HepG2 (cell line): ENCODE measurements at regions not wholly inside any gene's neighbourhood (a gene's known extent, or its start where the extent isn't known, plus 50 kb on each side); places are given as distances from the start of the nearest gene placed in this dataset.

ENCODE experiments used
- ATAC-seq: fragments of 200-7000 bp; cut with Tn5 transposase; 3 replicates; pipeline ENCODE4 v1.9.1; 2020; ENCODE audit warnings: mild to moderate bottlenecking, moderate library complexity
- BruUV-seq: library from RNA; stranded (reverse); fragments of 400-500 nt; replicated peaks from 2 replicates; lab custom pipeline; 2021; lab: Mats Ljungman, UMichigan
- CTCF ChIA-PET: fragments of 300-600 bp; formaldehyde crosslinking; extraction: SDS; loops from one replicate; lab custom pipeline; 2021; ENCODE audit warnings: low total read pairs, inconsistent platforms, low intra/inter-chr PET ratio; lab: Yijun Ruan, JAX
- POLR2A ChIA-PET: fragments of 350-600 bp; sonication (Branson Sonifier 250); formaldehyde crosslinking; loops from one replicate; lab custom pipeline; 2020; ENCODE audit warnings: antibody characterized with exemption, inconsistent platforms; lab: Yijun Ruan, JAX
- DNase-seq: peaks from one replicate; pipeline ENCODE4 v3.0.0-alpha.2; 2015; ENCODE audit warnings: low spot score
- FAIRE-seq: peaks from 3 replicates; lab custom pipeline; 2011; peaks lifted over from hg19 to GRCh38; lab: Jason Lieb, UNC
- H2AFZ ChIP-seq: one replicate; pipeline ENCODE4 v1.6.1; 2011; ENCODE audit warnings: low read length, inconsistent platforms
- H3K27ac ChIP-seq: fragments of 300-600 bp; 3 replicates; pipeline ENCODE4 v1.8.0; 2011; ENCODE audit warnings: mixed run types, mild to moderate bottlenecking, mixed read lengths, low read length, inconsistent platforms; ENCODE audit not compliant: insufficient read depth; ENCODE audit errors: extremely low read length
- H3K27me3 ChIP-seq, 2 experiments: fragments of 200-600 bp in 1 of 2; 2 replicates in 1 of 2; 3 replicates in 1 of 2; pipeline versions ENCODE4 v1.6.0 to v1.8.0; 2011; ENCODE audit warnings: low read length in 2 of 2, mild to moderate bottlenecking in 2 of 2, moderate library complexity in 2 of 2, inconsistent platforms in 1 of 2; ENCODE audit not compliant: insufficient read depth in 2 of 2, control insufficient read depth in 1 of 2
- H3K36me3 ChIP-seq, 2 experiments: fragments of 200-600 bp in 1 of 2; replicated peaks in 1 of 2; 2 replicates in 1 of 2; 3 replicates in 1 of 2; pipeline versions ENCODE4 v1.5.1 to v1.8.0; 2011; ENCODE audit warnings: low read length in 2 of 2, inconsistent platforms in 1 of 2; ENCODE audit not compliant: insufficient read depth in 2 of 2, control insufficient read depth in 1 of 2
- H3K4me1 ChIP-seq: 2 replicates; pipeline ENCODE4 v1.5.1; 2012; ENCODE audit warnings: low read length, inconsistent platforms; ENCODE audit not compliant: insufficient read depth
- H3K4me2 ChIP-seq: 2 replicates; pipeline ENCODE4 v1.6.0; 2011; ENCODE audit warnings: low read depth, low read length, inconsistent platforms
- H3K4me3 ChIP-seq, 3 experiments: fragments of 200-600 bp in 1 of 3; sonication (generic), shearing (Covaris generic) in 1 of 3; replicated peaks in 1 of 3; 2 replicates each; pipeline ENCODE4 v1.5.1; 2011 to 2016; ENCODE audit warnings: low read length in 3 of 3, inconsistent platforms in 2 of 3, low read depth in 2 of 3, mild to moderate bottlenecking in 2 of 3, control low read depth in 1 of 3, mixed read lengths in 1 of 3; ENCODE audit not compliant: insufficient read depth in 1 of 3
- H3K79me2 ChIP-seq: one replicate; pipeline ENCODE4 v1.6.1; 2011; ENCODE audit warnings: low read length, inconsistent platforms; ENCODE audit not compliant: insufficient read depth
- H3K9ac ChIP-seq: 2 replicates; pipeline ENCODE4 v1.6.0; 2011; ENCODE audit warnings: mild to moderate bottlenecking, low read depth, low read length, inconsistent platforms; ENCODE audit not compliant: insufficient read depth
- H3K9me3 ChIP-seq: 2 replicates; pipeline ENCODE4 v1.5.1; 2012; ENCODE audit warnings: mild to moderate bottlenecking, low read length
- H4K20me1 ChIP-seq: 2 replicates; pipeline ENCODE4 v1.6.0; 2011; ENCODE audit warnings: inconsistent platforms, mild to moderate bottlenecking, low read length, moderate library complexity; ENCODE audit not compliant: insufficient read depth
- CREB1 ChIP-seq, 2 experiments: fragments of 450-650 bp in 1 of 2; IDR thresholded peaks; 2 replicates each; pipeline ENCODE4 v1.6.1; 2016 to 2017; ENCODE audit warnings: control low read depth in 1 of 2, mild to moderate bottlenecking in 1 of 2, missing compliant biosample characterization in 1 of 2, missing genetic modification characterization in 1 of 2
- FOXK1 ChIP-seq: sonication (generic); formaldehyde crosslinking; IDR thresholded peaks from 2 replicates; pipeline ENCODE4 v1.4.0; 2020; ENCODE audit warnings: low read depth, missing genetic modification reagents, borderline replicate concordance
- ZNF225 ChIP-seq: sonication (generic); formaldehyde crosslinking; IDR thresholded peaks from 2 replicates; pipeline ENCODE4 v1.4.0; 2020; ENCODE audit warnings: mild to moderate bottlenecking, missing genetic modification reagents
- ZNF326 ChIP-seq: sonication (generic); formaldehyde crosslinking; IDR thresholded peaks from 2 replicates; pipeline ENCODE4 v1.4.0; 2020; ENCODE audit warnings: missing genetic modification reagents, borderline replicate concordance
- ZNF709 ChIP-seq: sonication (generic); formaldehyde crosslinking; IDR thresholded peaks from 2 replicates; pipeline ENCODE4 v1.5.0; 2020; ENCODE audit warnings: mild to moderate bottlenecking, missing genetic modification reagents
- WGBS: methylation state at CpG from one replicate; pipeline ENCODE4 v1.1.6; 2017; ENCODE audit warnings: low lambda C conversion rate; 5-methylcytosine and 5-hydroxymethylcytosine counted together
- in situ Hi-C: cut with HindIII; loops from 2 replicates; pipeline ENCODE4 v1.10.0; 2017; ENCODE audit warnings: low pct_unique_long_range_greater_than_20kb; ENCODE audit not compliant: extremely low pct_ligation_motif_present
- intact Hi-C: fragments of 100-400 bp; cut with micrococcal nuclease; formaldehyde crosslinking; loops from one replicate; pipeline ENCODE4 v1.10.0; 2022; ENCODE audit not compliant: unreplicated experiment
- TF ChIP-seq, protein P1 (sequence below): sonication (generic); formaldehyde crosslinking; IDR thresholded peaks from 2 replicates; pipeline ENCODE4; 2020; ENCODE audit warnings: missing genetic modification reagents, mild to moderate bottlenecking, borderline replicate concordance
- TF ChIP-seq, protein P2 (sequence below): IDR thresholded peaks from 2 replicates; pipeline ENCODE4 v1.6.1; 2016; ENCODE audit warnings: low read depth, borderline replicate concordance
- TF ChIP-seq, protein P3 (sequence below): IDR thresholded peaks from 2 replicates; pipeline ENCODE4 v1.6.1; 2016
- TF ChIP-seq, protein P4 (sequence below): sonication (generic); formaldehyde crosslinking; IDR thresholded peaks from 2 replicates; pipeline ENCODE4 v1.4.0; 2020; ENCODE audit warnings: missing genetic modification reagents, low read depth, mild to moderate bottlenecking, borderline replicate concordance

DNA sequence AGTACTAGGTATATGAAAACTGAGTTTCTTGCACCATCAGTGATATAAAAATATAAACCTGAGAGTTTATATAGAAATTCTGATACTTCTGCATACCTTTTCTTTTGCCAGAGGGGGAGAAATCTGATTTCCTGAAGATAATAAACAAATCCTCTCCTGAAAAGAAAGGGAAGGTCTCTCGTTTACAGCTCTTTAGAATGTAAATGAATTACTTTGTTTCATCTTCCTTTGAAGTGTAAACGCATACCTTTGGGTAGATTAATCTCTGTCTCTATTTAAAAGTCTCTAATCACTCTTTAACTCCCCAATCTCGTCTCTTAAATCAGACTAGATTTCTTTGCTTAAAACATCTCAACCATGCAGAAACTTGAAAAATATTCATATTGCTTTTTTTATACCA, 1092.9 kb downstream of the SLITRK5 start (continued):
- TF ChIP-seq ZNF225 (CRISPR knock-in tag) (no peak), FOXK1 (CRISPR knock-in tag) (no peak)

DNA sequence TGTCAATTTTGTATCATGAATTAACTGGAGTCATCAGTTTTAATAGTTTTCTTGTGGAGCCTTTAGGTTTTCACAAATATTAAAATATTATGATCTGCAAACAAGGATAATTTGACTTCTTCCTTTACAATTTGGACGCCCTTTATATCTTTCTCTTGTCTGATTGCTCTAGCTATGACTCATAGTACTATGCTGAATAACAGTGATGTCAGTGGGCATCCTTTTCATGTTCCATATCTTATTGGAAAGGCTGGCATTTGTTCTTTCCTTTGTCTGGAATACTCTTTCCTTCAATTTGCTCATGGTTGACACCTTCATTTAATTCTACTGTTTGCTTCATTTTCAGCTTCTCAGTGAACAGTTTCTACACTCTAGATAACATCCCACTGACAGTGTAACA, 1129.3 kb downstream of the SLITRK5 start:
- no peaks in the 10 kb centered on the region for H3K79me2 ChIP-seq
- in situ Hi-C loops: no loop called here
- no peak for ATAC-seq
- no peak overlapping the region for H3K27ac ChIP-seq
- no TSS peak for BruUV-seq
- H3K4me3 ChIP-seq: no peak overlapping the region
- H2AFZ ChIP-seq: no peak overlapping the region
- intact Hi-C loops: no loop called here
- H3K4me2 ChIP-seq: no peak overlapping the region
- H3K9me3 ChIP-seq: peaks cover 8% of the 10 kb centered on the region
- no peaks in the 10 kb centered on the region; the same call in 1 of the 2 replicates for H4K20me1 ChIP-seq
- no peak overlapping the region for H3K9ac ChIP-seq
- TF ChIP-seq CREB1 (IDR thresholded peaks at IDR 0.05) (0 out of 2 replicates have a peak, but pooled peaks have one; percentile 14), CREB1 (CRISPR knock-in tag; IDR thresholded peaks at IDR 0.05) (no peak), ZNF709 (CRISPR knock-in tag) (no peak)
- CTCF ChIA-PET: no interaction called here
- no peaks in the 10 kb centered on the region for H3K36me3 ChIP-seq
- no peak for FAIRE-seq
- H3K4me1 ChIP-seq: no peaks in the 10 kb centered on the region
- no peaks in the 10 kb centered on the region for H3K27me3 ChIP-seq
- POLR2A ChIA-PET: no interaction called here
- WGBS: 3% methylated on average over 1 of the region's 1 CpG
- DNase-seq: no peak

DNA sequence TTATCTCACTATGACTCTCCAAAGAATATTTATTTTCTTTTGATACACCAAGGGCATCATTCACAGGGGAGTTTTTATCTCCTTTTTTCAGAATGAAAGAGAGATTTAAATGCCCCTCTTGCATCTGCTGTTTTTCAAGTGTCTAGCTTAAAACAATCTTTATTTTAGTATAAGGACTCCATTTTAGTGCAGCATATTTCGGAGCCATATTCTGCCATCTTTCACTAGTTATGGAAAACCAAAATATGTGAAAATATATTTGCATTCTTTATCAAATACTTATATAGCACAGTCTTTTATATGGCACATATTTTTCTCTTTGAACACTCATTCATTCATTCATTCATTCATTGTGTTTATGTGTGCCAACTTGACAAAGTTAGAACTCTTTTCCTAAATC, 1130.2 kb downstream of the SLITRK5 start:
- intact Hi-C loops: no loop called here
- POLR2A ChIA-PET: no interaction called here
- TF ChIP-seq, protein P1, sequence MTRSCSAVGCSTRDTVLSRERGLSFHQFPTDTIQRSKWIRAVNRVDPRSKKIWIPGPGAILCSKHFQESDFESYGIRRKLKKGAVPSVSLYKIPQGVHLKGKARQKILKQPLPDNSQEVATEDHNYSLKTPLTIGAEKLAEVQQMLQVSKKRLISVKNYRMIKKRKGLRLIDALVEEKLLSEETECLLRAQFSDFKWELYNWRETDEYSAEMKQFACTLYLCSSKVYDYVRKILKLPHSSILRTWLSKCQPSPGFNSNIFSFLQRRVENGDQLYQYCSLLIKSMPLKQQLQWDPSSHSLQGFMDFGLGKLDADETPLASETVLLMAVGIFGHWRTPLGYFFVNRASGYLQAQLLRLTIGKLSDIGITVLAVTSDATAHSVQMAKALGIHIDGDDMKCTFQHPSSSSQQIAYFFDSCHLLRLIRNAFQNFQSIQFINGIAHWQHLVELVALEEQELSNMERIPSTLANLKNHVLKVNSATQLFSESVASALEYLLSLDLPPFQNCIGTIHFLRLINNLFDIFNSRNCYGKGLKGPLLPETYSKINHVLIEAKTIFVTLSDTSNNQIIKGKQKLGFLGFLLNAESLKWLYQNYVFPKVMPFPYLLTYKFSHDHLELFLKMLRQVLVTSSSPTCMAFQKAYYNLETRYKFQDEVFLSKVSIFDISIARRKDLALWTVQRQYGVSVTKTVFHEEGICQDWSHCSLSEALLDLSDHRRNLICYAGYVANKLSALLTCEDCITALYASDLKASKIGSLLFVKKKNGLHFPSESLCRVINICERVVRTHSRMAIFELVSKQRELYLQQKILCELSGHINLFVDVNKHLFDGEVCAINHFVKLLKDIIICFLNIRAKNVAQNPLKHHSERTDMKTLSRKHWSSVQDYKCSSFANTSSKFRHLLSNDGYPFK (CRISPR knock-in tag): no peak
- TF ChIP-seq, protein P2, sequence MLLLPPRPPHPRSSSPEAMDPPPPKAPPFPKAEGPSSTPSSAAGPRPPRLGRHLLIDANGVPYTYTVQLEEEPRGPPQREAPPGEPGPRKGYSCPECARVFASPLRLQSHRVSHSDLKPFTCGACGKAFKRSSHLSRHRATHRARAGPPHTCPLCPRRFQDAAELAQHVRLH (CRISPR knock-in tag): no peak
- TF ChIP-seq ZNF326 (CRISPR knock-in tag): no peak
- TF ChIP-seq, protein P3, sequence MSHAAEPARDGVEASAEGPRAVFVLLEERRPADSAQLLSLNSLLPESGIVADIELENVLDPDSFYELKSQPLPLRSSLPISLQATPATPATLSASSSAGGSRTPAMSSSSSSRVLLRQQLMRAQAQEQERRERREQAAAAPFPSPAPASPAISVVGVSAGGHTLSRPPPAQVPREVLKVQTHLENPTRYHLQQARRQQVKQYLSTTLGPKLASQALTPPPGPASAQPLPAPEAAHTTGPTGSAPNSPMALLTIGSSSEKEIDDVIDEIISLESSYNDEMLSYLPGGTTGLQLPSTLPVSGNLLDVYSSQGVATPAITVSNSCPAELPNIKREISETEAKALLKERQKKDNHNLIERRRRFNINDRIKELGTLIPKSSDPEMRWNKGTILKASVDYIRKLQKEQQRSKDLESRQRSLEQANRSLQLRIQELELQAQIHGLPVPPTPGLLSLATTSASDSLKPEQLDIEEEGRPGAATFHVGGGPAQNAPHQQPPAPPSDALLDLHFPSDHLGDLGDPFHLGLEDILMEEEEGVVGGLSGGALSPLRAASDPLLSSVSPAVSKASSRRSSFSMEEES (CRISPR knock-in tag): no peak
- TF ChIP-seq, protein P4, sequence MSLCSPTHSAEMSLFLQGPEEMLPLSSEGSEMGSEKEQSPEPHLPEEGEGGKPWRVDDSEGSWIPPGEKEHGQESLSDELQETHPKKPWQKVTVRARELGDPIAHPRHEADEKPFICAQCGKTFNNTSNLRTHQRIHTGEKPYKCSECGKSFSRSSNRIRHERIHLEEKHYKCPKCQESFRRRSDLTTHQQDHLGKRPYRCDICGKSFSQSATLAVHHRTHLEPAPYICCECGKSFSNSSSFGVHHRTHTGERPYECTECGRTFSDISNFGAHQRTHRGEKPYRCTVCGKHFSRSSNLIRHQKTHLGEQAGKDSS: no peak

More for the DNA sequence above, 1130.2 kb downstream of the SLITRK5 start:
- Histone ChIP-seq H2AFZ (no peak overlapping the region), H3K27ac (no peak overlapping the region), H3K4me1 (no peaks in the 10 kb centered on the region), H3K36me3 (no peaks in the 10 kb centered on the region), H3K9ac (no peak overlapping the region), H3K79me2 (no peaks in the 10 kb centered on the region), H3K4me2 (no peak overlapping the region), H3K9me3 (peaks cover 8% of the 10 kb centered on the region), H3K4me3 (no peak overlapping the region), H4K20me1 (no peaks in the 10 kb centered on the region; the same call in 1 of the 2 replicates), H3K27me3 (no peaks in the 10 kb centered on the region)
- in situ Hi-C loops: no loop called here
- 5% methylated on average over 1 of the region's 1 CpG for WGBS
- CTCF ChIA-PET: no interaction called here
- BruUV-seq: no TSS peak
- FAIRE-seq (no peak), ATAC-seq (no peak), DNase-seq (no peak)
